ENCODE measurements at regions not wholly inside any gene's neighbourhood (a gene's known extent, or its start where the extent isn't known, plus 50 kb on each side); places are given as distances from the start of the nearest gene placed in this dataset.

- FAIRE-seq = no peak
Observed at GRCh38 chr10:108905171-108905570, 1018.1 kb downstream of the XPNPEP1 start.

GRCh38 chr10:108904163-108904838 lies 1019.0 kb downstream of the XPNPEP1 start:
- no peak for FAIRE-seq

GRCh38 chr10:108902619-108903285 lies 1020.6 kb downstream of the XPNPEP1 start:
- no peak for FAIRE-seq

DNA sequence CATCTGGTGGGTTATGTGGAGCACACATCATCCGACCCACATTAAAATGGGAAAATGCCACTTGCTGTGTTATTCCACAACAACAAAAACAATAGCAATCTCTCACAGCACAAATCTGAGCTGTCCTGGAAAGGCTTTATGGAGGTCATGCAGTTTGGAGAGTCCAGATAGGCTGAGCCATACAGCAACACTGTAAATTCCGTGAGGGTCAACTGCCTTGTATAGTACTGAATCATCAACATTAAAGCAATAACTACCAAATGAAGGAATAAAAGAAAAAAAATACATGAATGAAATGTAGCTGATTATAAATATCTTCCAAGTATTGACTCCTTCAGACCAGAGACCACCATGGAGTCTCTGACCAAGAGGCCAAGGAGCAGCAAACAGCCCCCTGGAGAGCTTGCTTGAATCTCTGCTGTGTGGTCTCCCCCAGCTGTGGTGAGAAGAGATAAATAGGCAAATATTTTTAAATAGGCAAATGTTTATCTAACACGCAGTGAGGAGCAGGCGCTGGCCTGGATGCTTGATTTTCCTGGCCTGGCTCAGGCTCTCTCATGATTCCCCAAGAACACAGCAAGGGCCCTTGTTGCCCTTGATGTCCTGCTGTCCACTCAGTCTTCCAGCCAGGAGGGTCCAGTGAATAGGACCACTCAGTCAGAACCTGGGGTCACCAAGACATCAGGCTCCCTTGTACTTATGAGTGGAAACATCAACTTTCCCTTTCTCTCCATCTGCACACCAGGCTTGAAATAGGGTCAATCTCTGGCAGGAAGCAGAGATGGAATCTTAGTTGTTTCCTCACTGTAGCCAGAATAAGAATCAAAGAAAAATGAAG lies 1021.3 kb downstream of the XPNPEP1 start:
- no peak for FAIRE-seq

- no peak for FAIRE-seq
Observed at GRCh38 chr10:108899670-108900069, 1023.6 kb downstream of the XPNPEP1 start.

GRCh38 chr10:108894402-108895301 lies 1028.7 kb downstream of the XPNPEP1 start:
- FAIRE-seq = no peak

- FAIRE-seq = no peak
Observed at GRCh38 chr10:108877095-108877561, 1046.2 kb downstream of the XPNPEP1 start.

- no peak for FAIRE-seq
Observed at GRCh38 chr10:108872854-108873253, 1050.5 kb downstream of the XPNPEP1 start.

GRCh38 chr10:108868881-108869280 lies 1054.4 kb downstream of the XPNPEP1 start:
- FAIRE-seq = no peak

DNA sequence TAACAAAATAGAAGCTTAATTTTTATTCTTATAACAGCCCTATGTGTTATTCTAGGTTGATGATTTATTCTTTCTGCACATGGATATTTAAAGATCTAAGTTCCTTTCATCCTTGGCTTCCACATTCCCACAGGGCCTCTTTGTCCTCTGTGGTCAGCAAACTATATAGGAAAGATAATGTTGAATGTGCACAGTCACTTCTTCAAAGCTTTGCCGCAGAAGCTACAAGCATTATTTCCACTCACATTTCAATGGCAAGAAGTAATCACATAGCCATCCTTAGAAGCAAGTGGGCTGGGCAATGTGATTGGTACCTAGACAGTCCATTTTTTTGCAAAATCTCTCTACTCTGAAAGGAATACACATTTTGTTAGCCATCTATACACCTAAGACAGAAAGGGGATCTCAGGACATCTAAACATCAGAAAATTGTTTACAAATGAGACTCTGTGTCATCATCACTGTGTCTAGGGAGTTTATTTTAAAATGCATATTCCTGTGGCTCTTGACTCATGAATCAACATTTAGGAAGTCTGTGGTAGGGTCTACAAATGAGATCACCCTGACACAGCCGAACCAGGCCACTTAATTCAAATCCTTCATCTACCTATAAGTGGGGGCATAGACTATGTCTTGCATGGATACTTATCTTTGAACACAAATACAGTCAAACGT lies 1060.5 kb downstream of the XPNPEP1 start:
- FAIRE-seq = no peak

DNA sequence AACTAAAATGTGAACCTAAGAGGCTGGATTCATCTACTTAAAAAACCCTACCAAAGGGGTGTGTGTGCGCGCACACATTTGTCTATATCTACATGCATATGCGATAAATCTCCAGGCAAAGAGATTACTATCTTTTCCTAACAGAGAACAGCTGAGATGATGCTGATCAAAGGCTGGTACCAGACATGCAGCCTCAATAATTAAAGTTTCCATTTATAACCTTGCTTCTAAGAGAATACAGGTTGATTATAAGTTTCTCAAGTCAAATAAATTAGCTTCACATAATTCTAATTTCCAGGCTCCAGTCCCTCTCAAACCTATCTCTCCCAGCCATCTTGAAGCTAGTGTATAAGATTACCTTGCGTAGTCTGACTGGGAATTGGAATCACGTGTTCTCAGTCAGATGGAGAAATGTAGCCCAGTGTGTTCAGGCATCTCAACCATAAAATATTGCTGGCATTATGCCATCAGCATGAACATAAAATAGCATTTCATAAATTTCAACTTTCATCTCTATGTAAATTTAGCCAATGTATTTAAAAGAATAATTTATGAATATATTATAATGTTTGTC lies 1062.0 kb downstream of the XPNPEP1 start:
- FAIRE-seq = no peak

DNA sequence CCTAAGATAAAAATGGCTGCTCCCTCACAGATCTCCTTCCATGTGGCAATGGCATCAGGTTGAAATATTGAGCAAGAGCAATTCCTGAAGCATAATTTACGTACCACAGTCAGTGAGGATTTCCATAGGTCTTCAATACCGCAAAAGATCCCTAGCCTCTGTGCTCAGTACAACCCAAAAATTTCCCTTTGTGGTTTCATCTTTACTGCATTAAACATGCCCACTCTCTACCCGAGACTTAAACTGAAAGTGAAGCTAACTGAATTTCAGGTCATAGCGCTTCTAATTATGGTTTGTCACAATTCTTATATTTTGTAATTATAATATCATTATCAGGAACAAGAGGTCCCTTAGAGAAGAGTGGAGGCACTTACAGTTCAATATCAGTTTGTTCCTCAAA lies 1071.1 kb downstream of the XPNPEP1 start:
- FAIRE-seq = no peak

DNA sequence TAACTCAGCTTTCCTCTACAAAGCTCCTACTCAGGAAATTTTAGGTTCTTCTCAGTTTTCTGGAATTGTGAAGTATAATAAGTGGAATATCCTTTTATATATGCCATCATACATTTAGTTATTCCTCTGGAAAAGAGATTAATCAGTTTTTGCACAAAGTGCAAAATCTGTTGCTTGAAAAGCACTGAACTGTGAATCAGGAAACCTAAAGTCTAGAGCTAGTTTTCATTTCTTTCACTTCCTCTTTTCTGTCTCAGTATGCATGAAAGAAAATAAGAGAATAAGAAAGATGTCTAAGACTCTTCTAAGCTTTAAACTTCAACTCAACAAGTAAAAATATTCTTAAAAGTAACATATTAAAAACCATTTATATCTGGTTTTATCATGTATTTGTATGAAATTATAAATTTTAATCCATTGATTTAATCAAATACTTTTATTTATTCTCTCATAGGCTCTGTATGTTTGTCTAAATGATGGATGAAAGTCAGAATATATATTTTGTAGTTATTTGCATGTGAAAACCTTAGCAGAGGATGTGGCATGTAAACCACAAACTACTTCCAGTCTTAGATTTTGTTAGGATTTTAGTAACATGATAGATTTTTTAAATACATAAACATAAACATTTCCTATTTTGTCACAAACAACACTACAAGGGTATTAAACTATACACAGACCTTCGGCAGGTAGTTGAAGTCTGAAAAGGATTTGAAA lies 1073.0 kb downstream of the XPNPEP1 start:
- FAIRE-seq = no peak

DNA sequence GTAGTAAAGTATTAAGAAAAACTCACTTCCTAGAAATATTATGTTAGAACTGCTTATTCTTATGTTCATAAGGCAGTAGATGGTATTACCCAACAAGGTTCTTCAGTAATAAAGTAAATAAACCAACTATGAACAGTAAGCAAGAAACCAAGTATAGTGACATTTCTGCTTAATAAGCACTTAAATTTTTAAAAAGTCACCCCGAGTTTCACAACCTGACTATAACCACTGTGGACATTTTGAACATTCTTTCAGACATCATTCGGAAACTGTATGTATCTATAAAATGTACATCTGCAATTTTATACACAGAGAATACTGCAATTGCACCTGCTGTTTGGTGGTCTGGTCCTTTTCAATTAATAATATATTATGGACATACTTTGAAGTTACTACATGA lies 1073.6 kb downstream of the XPNPEP1 start:
- no peak for FAIRE-seq

- FAIRE-seq = no peak
Observed at GRCh38 chr10:108849186-108849585, 1074.1 kb downstream of the XPNPEP1 start.

DNA sequence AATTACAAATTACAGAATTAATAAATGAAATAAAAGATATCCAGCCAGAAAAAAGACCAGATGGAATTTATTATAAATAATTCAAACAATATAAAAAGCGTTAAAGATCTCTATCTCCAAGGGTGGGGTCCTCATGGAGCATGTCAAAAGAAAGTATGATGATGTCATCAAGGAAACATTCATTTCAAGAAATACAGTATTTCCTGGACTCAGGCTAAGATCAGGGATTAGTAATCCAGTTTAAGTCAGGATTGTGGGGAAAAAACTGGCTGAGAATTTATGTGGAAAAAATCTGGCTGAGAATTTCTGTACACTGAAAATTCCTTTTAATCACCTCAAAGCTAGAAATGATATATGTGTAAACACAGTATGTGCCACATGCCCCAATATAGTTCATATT lies 1075.3 kb downstream of the XPNPEP1 start:
- no peak for FAIRE-seq

DNA sequence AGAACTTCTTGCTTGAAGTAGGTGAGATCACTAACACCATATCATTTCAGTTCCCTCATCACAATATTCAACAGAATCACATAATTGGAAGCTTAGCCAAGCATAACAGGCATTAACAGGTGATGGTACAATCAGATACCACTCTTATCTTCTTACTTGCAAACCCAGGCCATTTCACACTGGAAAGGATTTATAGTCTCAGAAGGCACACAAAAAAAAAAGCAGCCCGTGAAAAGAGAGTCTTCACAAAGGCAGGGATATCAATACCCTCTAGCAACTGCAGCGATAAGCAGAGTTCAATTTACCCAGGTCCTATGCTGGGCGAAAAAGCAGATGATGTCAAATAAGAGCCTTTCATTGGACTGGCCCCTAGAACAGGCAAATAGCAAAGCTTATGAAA lies 1082.4 kb downstream of the XPNPEP1 start:
- no peak for FAIRE-seq

DNA sequence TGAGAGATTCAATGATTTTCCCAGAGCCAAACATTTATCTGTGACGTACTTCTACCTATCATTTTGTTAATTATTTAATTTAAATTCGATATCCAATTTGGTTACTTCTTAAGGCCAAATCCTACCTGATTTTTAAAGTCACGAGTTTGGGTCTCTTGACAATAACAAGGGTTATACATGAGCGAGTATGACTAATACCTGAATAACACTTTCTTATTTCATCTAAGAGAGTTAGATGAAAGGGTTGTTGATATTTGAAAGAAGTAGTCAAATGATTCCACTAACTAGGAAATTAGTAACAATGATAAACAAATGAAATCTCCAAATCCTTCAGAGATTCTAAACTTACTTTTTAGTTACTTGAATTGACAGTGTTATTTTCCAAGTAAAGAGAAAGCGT lies 1086.9 kb downstream of the XPNPEP1 start:
- no peak for FAIRE-seq

DNA sequence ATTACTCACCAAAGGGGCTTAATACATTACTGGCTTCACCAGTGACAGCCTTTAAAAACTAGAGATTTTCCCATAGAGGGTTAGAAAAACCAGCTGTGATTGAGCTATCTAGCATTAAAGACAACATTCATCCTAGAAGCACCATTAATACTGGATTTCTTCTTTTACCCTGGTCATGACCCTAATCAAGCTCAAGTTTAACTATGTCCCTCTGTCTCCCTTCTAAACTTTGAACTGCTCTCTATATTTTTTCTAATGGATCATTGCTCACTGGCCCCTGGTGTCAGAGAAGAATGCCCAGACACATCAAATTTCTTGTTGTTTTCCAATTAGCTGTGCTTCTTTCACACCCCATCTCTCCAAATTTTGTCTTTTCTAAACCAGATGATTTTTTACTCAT lies 1101.3 kb downstream of the XPNPEP1 start:
- no peak for FAIRE-seq

DNA sequence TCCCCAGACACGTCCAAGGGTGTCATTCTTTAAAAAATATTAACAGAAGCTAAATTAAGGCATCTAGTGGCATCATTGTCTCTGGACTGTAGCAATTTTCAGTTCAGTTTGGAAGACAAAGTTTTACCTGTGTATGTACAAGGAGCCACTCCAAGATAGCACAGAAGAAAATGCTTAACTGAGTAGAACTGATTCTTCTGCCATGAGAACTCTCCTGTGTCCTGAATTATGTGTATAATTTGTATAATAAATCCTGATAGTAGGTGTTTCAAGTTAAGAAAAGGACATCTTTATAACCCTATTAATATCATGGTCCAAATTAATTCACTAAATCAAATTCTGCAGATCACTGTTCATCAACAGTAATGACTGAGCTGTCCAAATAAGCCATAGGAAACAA lies 1104.0 kb downstream of the XPNPEP1 start:
- no peak for FAIRE-seq

- FAIRE-seq = no peak
Observed at GRCh38 chr10:108817584-108817983, 1105.7 kb downstream of the XPNPEP1 start.
